ENCODE measurements at regions not wholly inside any gene's neighbourhood (a gene's known extent, or its start where the extent isn't known, plus 50 kb on each side); places are given as distances from the start of the nearest gene placed in this dataset.

DNA sequence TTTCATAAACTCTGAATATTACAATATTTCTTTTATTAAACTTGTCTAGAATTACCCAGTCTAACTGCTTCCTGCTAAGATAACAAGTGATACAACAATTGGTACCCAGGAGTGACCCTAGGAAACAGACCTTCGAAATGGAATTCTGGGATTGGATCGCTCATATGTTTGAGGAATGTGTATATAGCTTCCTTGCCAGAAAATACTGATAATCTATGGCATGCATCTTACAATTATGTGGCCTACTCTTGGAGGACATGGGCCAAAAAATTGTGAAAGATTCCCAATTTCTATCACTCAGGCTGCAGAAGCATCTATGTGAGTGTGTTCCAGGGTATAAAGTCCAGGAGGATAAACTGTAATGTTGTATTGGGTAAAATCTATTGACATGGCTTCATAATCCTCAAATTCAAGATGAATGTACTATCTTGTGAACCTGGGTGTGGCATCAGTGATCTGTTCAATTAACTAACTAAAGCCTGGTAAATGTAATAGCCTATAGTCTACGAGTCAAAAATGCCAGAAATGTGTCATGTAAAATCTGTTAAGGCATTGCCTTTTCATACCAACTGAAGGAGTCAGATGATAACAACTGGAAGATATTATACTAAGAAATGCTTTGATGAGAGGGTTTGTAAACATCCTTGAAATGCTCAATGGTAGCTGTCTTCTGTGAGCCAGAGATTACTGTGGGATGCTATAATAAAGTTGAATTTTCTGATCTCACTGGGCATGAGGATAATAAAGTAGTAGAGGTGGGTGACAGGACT is 1499.3 kb downstream of the PCDH7 start:
- no peak for TF ChIP-seq POLR2A (IDR thresholded peaks at IDR 0.05; ENCODE audit: low read length)
- TF ChIP-seq MAZ (IDR thresholded peaks at IDR 0.05; ENCODE audit: borderline replicate concordance, low read depth, low read length) = no peak
- TF ChIP-seq, protein P1, sequence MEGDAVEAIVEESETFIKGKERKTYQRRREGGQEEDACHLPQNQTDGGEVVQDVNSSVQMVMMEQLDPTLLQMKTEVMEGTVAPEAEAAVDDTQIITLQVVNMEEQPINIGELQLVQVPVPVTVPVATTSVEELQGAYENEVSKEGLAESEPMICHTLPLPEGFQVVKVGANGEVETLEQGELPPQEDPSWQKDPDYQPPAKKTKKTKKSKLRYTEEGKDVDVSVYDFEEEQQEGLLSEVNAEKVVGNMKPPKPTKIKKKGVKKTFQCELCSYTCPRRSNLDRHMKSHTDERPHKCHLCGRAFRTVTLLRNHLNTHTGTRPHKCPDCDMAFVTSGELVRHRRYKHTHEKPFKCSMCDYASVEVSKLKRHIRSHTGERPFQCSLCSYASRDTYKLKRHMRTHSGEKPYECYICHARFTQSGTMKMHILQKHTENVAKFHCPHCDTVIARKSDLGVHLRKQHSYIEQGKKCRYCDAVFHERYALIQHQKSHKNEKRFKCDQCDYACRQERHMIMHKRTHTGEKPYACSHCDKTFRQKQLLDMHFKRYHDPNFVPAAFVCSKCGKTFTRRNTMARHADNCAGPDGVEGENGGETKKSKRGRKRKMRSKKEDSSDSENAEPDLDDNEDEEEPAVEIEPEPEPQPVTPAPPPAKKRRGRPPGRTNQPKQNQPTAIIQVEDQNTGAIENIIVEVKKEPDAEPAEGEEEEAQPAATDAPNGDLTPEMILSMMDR (IDR thresholded peaks at IDR 0.05) = no peak
- TF ChIP-seq ZFP36 (IDR thresholded peaks at IDR 0.05; ENCODE audit: borderline replicate concordance, partially characterized antibody) = no peak
- TF ChIP-seq, protein P2, sequence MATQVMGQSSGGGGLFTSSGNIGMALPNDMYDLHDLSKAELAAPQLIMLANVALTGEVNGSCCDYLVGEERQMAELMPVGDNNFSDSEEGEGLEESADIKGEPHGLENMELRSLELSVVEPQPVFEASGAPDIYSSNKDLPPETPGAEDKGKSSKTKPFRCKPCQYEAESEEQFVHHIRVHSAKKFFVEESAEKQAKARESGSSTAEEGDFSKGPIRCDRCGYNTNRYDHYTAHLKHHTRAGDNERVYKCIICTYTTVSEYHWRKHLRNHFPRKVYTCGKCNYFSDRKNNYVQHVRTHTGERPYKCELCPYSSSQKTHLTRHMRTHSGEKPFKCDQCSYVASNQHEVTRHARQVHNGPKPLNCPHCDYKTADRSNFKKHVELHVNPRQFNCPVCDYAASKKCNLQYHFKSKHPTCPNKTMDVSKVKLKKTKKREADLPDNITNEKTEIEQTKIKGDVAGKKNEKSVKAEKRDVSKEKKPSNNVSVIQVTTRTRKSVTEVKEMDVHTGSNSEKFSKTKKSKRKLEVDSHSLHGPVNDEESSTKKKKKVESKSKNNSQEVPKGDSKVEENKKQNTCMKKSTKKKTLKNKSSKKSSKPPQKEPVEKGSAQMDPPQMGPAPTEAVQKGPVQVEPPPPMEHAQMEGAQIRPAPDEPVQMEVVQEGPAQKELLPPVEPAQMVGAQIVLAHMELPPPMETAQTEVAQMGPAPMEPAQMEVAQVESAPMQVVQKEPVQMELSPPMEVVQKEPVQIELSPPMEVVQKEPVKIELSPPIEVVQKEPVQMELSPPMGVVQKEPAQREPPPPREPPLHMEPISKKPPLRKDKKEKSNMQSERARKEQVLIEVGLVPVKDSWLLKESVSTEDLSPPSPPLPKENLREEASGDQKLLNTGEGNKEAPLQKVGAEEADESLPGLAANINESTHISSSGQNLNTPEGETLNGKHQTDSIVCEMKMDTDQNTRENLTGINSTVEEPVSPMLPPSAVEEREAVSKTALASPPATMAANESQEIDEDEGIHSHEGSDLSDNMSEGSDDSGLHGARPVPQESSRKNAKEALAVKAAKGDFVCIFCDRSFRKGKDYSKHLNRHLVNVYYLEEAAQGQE (IDR thresholded peaks at IDR 0.05) = no peak
